ENCODE measurements at regions not wholly inside any gene's neighbourhood (a gene's known extent, or its start where the extent isn't known, plus 50 kb on each side); places are given as distances from the start of the nearest gene placed in this dataset.
"Not testable (repeated sequence)": the region's sequence is repeated elsewhere in the genome, so short reads cannot be mapped to it uniquely, and the experiment has no call there.

- in situ Hi-C loops (cut with MboI; ENCODE audit: low sequenced_read_pairs), result not testable (repeated sequence)
These were observed 211.9 kb upstream of the HAAO start for GRCh38 chr2:43004126-43004865.

DNA sequence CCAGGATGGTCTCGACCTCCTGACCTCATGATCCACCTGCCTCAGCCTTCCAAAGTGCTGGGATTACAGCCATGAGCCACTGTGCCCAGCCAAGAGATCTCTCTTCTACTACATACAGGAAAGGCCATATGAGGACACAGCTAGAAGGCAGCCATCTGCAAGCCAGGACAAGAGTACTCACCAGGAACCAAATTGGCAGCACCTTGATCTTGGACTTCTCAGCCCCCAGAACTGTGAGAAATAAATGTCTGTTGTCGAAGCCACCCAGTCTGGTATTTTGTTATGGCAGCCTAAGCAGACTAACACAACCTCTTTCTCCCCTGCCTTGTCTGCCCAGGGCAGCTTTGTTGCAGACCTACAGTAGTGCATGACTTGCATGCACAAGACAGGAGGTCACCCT lies 211.3 kb upstream of the HAAO start:
- in situ Hi-C loops (cut with MboI; ENCODE audit: low sequenced_read_pairs), result no loop called here

DNA sequence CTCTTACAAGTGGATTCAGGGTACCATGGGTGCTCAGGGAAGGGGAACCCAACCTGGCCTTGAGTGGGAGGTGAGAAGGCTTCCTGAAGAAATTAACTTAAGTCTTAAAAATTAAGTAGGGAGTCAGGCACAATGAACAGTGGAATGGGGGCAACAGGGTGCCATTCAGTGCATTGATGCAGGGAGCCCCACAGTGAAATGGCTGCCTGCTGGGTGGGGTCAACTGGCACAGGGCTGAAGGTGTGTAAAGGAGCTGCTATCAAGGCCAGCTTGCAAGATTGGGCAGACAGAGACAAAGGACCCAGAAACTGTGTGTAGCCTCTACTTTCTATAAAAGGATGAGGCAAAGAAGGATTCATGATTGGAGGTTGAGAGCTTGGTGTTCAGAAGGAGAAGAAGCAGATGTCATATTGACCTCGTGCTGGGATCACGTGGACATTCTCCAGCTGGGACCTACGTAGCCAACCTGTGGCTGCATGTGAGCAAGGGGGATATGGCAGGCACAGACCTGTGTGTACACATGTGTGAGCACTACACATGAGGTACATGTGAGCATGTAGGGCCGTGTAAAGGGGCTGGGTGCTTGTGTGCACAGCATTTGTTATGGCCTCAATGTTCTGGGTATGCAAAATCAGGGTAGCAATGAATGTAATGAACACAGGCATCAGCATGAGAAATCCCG lies 209.5 kb upstream of the HAAO start:
- in situ Hi-C loops (cut with MboI; ENCODE audit: low sequenced_read_pairs), result no loop called here

GRCh38 chr2:43001055-43001378 lies 208.6 kb upstream of the HAAO start:
- in situ Hi-C loops (cut with MboI; ENCODE audit: low sequenced_read_pairs), result no loop called here

GRCh38 chr2:43000242-43001054 lies 208.1 kb upstream of the HAAO start:
- in situ Hi-C loops (cut with MboI; ENCODE audit: low sequenced_read_pairs), result no loop called here

GRCh38 chr2:42999856-43000241 lies 207.5 kb upstream of the HAAO start:
- in situ Hi-C loops (cut with MboI; ENCODE audit: low sequenced_read_pairs), result no loop called here

DNA sequence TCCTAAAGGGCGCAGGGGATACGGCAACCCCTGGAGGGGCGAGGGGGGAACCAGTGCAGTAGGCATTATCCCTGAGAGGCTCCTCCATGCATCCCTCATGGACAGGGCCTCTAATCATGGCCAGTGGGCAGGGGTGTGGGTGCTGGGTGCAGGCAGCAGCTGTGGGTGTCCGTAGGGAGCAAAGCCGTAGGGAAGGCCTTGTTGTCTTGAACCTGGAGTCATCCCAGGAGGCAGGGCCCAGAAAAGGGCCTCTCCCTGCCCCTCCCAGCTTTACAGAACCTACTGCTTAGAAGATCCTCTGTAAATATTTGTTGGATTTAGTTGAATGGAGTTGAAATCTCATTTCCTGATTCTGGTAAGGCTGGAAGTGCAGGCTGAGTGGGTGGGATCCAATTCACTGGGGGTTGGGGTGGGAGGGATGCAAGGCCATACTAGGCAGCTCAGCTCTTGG lies 207.0 kb upstream of the HAAO start:
- in situ Hi-C loops (cut with MboI; ENCODE audit: low sequenced_read_pairs), result no loop called here

- in situ Hi-C loops (cut with MboI; ENCODE audit: low sequenced_read_pairs), result no loop called here
These were observed 206.3 kb upstream of the HAAO start for GRCh38 chr2:42998721-42999120.

- in situ Hi-C loops (cut with MboI; ENCODE audit: low sequenced_read_pairs), result no loop called here
These were observed 204.1 kb upstream of the HAAO start for GRCh38 chr2:42996528-42996927.

DNA sequence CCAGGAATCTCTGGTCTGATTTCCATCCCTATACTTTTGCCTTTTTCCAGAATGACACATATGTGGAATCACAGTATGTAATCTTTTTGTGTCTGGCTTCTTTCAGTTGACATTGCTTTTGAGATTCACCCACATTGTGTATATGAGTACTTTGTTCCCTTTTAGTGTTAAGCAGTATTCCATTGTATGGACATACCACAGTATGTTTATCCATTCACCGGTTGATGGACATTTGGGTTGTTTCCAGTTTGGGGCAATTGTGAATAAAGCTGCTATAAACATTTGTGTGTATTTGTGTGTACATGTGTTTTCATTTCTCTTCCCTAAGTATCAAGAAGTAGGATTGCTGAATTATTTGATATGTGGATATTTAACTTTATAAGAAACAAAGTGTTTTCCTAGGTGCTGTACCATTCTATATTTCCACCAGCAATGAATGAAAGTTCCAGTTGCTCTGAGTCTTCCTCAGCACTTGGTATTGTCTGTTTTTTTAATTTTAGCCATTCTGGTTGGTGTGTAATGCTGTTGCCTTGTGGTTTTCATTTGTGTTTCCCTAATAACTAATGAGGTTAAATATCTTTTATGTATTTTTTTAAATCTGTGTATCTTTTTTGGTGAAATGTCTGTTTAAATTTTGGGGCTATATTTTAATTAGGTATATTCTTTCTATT lies 203.5 kb upstream of the HAAO start:
- in situ Hi-C loops (cut with MboI; ENCODE audit: low sequenced_read_pairs), result no loop called here

DNA sequence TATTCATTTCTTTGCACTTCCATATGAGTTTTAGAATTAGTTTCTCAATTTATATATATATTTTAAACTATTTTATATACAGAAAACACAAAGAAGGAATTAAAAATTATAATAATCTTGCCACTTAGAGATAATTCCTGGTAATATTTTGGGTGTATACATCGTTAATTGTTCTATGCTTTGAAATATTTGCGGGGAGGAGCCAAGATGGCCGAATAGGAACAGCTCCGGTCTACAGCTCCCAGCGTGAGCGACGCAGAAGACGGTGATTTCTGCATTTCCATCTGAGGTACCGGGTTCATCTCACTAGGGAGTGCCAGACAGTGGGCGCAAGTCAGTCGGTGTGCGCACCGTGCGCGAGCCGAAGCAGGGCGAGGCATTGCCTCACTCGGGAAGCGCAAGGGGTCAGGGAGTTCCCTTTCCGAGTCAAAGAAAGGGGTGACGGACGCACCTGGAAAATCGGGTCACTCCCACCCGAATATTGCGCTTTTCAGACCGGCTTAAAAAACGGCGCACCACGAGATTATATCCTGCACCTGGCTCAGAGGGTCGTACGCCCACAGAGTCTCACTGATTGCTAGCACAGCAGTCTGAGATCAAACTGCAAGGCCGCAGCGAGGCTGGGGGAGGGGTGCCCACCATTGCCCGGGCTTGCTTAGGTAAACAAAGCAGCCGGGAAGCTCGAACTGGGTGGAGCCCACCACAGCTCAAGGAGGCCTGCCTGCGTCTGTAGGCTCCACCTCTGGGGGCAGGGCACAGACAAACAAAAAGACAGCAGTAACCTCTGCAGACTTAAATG lies 197.1 kb upstream of the HAAO start:
- in situ Hi-C loops (cut with MboI; ENCODE audit: low sequenced_read_pairs), result not testable (repeated sequence)

GRCh38 chr2:42988055-42988454 lies 195.7 kb upstream of the HAAO start:
- in situ Hi-C loops (cut with MboI; ENCODE audit: low sequenced_read_pairs), result not testable (repeated sequence)

- in situ Hi-C loops (cut with MboI; ENCODE audit: low sequenced_read_pairs), result no loop called here
These were observed 194.9 kb upstream of the HAAO start for GRCh38 chr2:42987112-42987922.

GRCh38 chr2:42984617-42985016 lies 192.2 kb upstream of the HAAO start:
- in situ Hi-C loops (cut with MboI; ENCODE audit: low sequenced_read_pairs), result no loop called here

DNA sequence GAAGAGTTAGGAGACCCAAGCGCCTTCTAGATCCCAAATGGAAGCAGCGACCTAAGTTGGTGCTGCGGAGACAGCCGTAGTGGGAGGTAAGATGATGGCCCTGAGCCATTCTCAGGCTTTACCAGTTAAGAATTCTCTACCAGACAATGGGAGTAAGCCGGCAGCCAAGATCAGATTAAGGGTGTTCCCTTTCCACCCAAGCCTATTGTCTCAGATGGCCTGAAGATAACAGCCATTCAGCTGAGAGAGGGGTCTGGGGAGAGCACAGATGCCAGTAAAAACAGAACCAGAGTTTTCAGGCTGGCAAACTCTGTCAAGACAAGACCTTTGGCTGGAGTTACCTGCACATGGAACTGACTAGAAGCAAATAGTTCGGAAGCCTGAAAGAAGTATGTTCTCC lies 191.7 kb upstream of the HAAO start:
- in situ Hi-C loops (cut with MboI; ENCODE audit: low sequenced_read_pairs), result no loop called here

DNA sequence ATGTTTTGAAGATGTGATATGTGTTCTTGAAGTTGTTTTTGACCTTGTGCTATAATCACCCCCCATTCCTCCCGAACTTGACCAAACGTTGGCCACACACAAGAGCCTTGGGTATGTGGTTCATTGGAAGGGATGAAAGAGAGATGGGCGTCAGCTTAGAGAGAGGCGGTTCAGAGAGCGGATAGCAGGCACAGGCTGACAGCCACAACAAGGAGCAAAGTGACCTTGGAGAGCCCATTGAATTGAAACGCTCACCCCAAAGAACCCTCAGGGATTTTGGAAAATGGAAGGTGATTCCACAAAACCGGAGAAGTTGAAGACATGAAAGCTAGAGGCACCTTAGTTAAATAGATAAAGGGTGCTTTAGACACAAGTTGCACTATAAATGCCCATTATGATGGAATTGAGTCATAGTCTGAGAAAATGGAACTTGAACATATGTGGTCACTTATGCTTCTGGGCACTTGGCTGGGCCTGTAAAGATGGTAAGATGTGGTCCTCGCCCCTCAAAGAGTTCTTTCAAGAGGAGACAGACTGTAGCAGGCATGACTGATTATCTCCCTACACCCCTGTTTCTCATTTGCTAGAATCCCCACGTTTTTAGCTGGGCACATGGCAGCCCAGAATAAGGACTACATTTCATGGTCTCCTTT lies 188.5 kb upstream of the HAAO start:
- in situ Hi-C loops (cut with MboI; ENCODE audit: low sequenced_read_pairs), result no loop called here

DNA sequence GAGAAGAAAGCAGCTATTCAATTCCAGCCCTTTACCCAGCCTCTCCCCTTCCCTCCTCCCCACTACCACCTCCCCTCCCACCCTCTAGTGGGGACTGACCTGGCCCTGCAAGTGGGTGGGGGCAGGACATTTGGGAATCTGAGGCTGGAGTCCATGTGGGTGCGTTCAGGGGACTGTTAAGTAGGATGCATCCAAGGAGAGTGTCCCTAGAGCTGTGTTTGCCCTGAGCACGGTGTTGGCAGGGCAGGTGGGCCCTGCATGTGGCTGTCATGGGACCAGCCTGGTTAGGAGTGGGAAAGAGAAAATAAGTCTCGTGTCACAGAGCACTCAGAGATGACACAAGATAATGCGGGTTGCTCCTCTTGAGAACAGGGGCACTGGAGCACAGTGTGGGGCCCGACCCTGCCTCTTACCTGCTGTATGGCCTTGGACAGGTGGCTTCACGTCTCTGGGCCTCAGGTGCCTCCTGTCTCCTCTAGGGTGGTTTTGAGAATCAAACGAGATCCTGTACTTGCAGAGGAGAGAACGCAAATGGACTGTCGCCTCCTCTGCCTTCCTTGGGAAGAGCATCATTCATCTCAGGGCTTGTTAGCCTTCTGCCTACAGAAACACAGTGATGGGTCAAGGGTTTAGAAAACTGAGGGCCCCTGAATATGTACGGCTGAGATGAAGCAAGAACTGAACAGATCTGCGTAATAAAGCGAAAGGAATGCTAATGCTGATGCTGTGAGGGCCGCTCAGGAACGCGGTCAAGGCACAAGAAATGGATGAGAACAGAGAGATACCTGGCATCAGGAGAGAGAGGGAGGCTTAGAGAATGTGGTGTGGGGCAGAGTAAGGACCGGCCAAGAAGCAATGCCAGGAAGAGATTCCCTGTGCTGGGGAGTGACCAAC lies 187.7 kb upstream of the HAAO start:
- in situ Hi-C loops (cut with MboI; ENCODE audit: low sequenced_read_pairs), result loop anchor here (10.0 kb wide), 1 partner anchor 245 kb away; the partner anchor contains the start of gene ZFP36L2

DNA sequence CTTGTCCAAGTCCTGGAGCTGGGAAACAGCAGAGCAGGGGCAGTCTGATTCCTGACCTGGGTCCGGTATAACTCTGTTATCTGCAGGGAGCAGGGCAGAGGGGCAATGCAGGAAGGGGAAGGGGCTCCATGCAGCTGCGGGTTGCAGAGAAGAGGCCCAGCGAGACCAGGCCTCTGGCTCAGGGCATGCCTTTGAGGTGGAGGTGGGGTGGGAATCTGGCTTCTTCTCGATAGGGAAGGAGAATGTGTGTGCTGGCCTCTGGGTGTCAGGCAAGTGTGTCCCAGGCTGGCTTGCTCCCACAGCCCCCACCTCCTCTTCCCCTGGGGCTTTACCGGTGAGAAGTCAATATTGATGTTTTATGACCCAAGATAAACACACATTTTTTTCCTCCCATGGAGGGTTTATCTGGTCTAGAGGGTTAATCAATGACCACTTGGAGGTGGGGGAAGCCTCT lies 187.1 kb upstream of the HAAO start:
- in situ Hi-C loops (cut with MboI; ENCODE audit: low sequenced_read_pairs), result loop anchor here (10.0 kb wide), 1 partner anchor 245 kb away; the partner anchor contains the start of gene ZFP36L2
